HG02885 (cell line): ENCODE measurements at regions not wholly inside any gene's neighbourhood (a gene's known extent, or its start where the extent isn't known, plus 50 kb on each side); places are given as distances from the start of the nearest gene placed in this dataset.
"Not testable (repeated sequence)": the region's sequence is repeated elsewhere in the genome, so short reads cannot be mapped to it uniquely, and the experiment has no call there.

Experiments
- ATAC-seq: cut with Tn5 transposase; IDR thresholded peaks from one replicate; pipeline ENCODE4 v1.9.1; 2021; ENCODE audit warnings: mild to moderate bottlenecking; ENCODE audit not compliant: unreplicated experiment, poor library complexity

DNA sequence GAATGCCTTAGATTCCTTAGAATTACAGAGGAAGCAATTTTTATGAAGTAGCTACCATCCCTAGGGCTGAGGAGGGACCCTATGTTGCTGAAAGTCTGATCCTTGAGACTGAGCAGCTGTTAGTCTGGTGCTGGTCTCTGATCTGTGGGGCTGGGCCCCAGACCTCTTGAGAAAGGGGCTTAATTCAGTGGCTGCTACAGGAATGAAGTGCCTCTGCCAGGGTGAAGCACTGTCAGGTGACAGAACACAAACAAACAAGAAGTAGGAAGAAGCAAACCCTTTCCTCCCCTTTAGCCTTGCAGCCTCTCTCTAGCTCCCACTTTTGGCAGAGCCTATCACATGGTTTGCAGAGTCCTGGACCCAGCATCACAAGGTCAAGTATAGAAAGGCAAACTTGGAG is 64.0 kb upstream of the STC2 start:
- ATAC-seq = no peak

DNA sequence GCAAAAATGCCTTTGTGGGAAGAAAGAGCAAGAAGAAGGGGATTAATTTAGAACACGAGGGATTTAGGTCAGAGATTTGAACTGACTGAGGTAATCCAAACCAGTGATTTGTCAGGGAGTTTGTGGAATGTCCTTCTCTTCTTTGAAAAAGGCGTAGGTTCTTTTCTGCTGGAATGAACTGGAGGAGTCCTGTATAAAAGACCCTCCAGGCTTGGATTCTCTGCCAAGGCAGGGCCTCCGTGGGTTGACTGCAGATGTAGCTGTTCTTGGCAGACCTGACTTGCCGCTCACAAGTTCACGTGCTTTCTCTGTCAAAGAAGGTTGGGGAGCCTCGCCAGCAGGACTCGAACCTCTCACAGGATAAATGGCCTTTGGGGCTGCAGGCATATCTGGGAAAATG is 62.8 kb upstream of the STC2 start:
- no peak for ATAC-seq

DNA sequence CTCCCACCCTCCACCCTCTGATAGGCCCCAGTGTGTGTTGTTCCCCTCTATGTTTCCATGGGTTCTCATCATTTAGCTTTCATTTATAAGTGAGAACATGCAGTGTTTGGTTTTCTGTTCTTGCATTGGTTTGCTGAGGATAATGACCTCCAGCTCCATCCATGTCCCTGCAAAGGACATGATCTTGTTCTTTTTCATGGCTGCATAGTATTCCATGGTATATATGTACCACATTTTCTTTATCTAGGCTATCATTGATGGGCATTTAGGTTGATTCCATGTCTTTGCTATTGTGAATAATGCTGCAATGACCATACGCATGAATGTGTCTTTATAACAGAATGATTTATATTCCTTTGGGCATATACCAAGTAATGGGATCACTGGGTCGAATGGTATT is 59.1 kb upstream of the STC2 start:
- ATAC-seq = not testable (repeated sequence)

DNA sequence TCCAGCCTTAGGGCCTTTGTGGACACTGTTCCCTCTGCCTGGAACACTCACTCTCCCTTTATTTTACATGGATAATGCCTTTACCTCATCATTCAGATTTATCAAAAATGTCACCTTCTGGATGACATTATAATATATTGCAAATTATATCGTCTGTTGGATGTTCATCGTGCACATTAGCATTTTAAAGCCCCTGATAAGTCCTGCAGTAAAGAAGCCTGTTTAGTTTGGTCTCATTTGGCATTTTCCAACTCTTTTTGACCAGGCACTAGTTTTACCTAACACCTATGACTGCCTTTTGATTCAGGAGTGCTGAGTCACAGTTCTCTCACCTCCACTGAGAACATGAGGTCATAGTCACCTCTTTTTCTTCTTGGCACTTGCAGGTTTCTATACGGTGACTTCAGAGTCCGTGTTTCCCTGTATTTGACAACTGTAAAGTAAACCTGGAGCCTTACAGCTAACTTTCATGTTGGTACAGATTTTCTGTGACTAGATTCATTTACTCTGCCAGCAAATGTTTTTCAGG is 57.7 kb upstream of the STC2 start:
- ATAC-seq = no peak

DNA sequence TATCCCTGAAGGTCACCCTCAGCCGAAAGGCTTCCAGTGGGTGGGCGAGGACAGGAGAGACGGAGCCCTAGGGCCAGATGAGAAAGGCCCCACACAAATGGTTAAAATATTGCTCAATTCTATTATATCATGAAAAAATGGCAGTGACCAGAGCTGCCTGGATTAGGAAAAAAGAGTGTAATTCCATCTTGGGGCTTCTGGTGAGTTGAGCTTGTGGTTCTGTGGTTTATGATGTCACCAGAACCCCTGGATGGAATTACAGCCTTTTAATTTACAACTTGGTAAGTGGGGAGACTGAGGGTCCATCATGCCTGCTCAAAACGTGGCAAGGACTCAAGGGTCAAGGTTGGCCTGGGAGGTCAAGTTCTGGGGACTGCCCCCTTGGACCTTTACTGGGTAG is 55.5 kb upstream of the STC2 start:
- no peak for ATAC-seq

DNA sequence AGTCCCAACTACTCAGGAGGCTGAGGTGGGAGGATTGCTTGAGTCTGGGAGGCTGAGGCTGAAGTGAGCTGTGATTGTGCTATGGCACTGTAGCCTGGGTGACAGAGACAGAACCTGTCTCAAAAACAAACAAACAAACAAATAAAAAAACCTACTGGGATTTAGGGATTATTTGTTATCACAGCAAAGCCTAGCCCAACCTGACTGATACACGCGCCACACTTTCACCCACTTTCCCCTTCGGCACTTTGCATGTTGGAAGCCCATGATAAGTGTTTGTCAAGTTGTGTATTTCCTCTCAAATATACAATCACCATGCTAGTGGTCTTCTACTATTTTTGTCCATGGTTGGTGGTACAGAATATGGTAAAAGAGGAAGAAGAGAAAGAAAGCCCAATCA is 50.5 kb upstream of the STC2 start:
- ATAC-seq = no peak
